GM13977 (cell line): ENCODE measurements at regions not wholly inside any gene's neighbourhood (a gene's known extent, or its start where the extent isn't known, plus 50 kb on each side); places are given as distances from the start of the nearest gene placed in this dataset.
"Not testable (repeated sequence)": the region's sequence is repeated elsewhere in the genome, so short reads cannot be mapped to it uniquely, and the experiment has no call there.

Experiments
- DNase-seq: peaks from one replicate; pipeline ENCODE4 v3.0.0; 2012; ENCODE audit warnings: low spot score
- in situ Hi-C: fragments of 300-500 bp; cut with MboI; formaldehyde crosslinking; loops from one replicate; pipeline ENCODE4 v1.12.0; 2022; ENCODE audit warnings: low sequenced_read_pairs, low pct_unique_long_range_greater_than_20kb, mixed read lengths, inconsistent platforms; ENCODE audit not compliant: unreplicated experiment
- TF ChIP-seq, protein P1 (sequence below): IDR thresholded peaks from 2 replicates; pipeline ENCODE4 v1.5.1; 2012; ENCODE audit warnings: mild to moderate bottlenecking, control low read depth; ENCODE audit not compliant: insufficient read depth; ENCODE audit errors: extremely low read depth, missing control alignments

DNA sequence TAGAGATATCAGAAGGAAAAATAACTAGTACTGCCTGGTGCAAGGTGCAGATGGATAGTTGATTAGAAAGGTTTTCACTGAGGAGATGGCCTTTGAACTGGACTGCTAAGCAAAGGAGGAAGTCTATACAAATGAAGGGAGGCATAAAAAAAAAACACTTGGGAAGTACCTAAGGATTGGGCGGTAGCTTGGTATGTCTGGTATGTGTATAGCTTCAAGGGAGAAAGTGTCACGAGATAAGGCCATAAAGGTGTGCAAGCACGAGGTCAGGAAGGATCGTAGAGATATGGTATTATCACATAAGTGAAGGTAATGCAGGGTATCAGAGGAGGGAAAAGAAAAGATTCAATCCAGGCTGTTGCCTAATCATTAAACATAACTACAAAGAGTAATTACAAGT is 517.2 kb upstream of the TSPY4 start:
- no peak for DNase-seq
- TF ChIP-seq, protein P1, sequence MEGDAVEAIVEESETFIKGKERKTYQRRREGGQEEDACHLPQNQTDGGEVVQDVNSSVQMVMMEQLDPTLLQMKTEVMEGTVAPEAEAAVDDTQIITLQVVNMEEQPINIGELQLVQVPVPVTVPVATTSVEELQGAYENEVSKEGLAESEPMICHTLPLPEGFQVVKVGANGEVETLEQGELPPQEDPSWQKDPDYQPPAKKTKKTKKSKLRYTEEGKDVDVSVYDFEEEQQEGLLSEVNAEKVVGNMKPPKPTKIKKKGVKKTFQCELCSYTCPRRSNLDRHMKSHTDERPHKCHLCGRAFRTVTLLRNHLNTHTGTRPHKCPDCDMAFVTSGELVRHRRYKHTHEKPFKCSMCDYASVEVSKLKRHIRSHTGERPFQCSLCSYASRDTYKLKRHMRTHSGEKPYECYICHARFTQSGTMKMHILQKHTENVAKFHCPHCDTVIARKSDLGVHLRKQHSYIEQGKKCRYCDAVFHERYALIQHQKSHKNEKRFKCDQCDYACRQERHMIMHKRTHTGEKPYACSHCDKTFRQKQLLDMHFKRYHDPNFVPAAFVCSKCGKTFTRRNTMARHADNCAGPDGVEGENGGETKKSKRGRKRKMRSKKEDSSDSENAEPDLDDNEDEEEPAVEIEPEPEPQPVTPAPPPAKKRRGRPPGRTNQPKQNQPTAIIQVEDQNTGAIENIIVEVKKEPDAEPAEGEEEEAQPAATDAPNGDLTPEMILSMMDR, result no peak
- in situ Hi-C loops, result no loop called here

DNA sequence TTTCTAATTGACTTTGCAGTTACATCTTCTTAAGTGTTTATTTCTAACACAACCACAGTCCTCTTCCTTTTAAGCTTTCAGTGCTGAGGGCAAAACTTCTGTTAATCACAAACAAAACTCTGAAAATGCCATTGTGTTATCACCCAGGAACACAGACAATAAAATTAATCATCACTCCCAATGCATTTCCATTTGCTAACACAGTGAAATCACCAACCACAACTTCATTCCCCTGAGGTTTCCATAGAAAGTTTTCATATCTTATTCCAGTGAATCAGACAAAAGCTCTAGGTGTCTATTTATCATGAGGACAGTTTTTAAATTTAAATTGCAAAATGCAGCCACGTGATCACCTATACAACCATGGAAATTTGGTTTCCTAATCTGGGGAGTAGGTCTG is 516.2 kb upstream of the TSPY4 start:
- TF ChIP-seq, protein P1, result no peak
- in situ Hi-C loops, result no loop called here
- DNase-seq, result no peak

DNA sequence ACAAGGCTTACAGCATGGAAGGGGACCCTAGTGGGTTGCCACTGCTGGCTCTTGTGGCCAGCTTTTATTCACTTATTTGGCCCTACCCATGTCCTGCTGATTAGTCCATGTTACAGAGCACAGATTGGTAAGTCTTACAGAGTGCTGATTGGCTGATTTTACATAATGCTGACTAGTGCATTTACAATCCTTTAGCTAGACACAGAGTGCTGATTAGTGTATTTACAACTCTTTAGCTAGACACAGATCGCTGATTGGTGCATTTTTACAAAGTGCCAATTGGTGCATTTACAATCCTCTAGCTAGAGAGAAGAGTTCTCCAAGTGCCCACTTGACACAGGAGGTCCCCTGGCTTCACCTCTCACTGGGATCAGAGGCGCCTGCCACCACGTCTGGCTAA is 485.0 kb upstream of the TSPY4 start:
- DNase-seq, result no peak
- TF ChIP-seq, protein P1, result no peak
- in situ Hi-C loops, result no loop called here

DNA sequence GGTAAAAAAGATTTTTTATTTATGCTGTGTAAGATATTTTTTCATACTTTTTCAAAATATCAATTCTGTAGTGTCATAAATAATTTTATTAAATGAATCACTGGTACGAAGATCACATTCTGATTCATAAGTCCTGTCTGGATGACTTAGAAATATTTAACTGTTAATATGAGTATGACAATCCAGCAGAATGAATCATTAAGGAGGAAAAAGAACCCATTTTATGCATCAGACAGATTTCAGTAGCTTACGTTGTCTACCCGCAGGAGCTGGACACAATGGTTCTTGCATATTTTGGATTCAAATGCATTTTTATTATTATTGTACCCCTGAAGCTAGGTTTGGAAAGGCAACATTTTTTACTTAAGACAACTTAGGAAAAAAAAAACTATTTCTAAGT is 448.9 kb upstream of the TSPY4 start:
- TF ChIP-seq, protein P1, result no peak
- in situ Hi-C loops, result no loop called here

DNA sequence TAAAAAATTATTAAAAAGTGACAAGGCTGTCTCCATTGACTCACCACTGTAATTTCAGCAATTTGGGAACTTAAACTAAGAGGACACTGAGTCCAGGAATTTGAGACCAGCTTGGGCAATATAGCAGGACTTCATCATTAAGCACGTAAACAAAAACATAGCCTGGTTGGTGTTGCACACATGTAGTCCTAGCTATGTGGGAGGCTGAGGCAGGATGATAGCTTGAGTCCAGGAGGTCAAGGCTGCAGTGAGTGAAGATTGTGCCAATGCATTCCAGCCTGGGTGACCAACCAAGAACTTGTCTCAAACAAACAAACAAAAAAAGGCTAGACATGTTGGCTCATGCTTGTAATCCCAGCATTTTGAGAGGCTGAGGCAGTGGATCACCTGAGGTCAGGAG is 439.4 kb upstream of the TSPY4 start:
- TF ChIP-seq, protein P1, result no peak
- no peak for DNase-seq
- in situ Hi-C loops, result no loop called here

More for the DNA sequence above, 448.9 kb upstream of the TSPY4 start:
- no peak for DNase-seq

DNA sequence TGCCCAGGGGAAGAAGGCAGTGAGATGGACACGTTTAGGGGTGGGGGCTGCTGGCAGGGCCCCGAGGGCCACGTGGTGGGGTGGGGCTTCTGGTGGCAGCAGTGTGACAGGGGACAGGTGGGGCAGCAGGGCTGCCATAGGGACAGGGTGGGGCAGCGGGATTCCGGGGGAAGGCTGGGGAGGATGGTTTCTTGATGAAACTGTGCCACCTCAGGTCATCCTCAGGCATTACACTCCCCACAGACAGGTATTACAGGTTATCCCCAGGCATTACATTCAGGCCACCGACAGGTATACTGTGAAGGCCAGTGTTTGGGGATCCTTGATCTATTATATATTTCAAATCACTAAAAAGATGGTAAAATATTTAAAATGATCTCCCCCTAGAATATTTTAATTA is 432.1 kb upstream of the TSPY4 start:
- in situ Hi-C loops, result no loop called here
- DNase-seq, result no peak
- TF ChIP-seq, protein P1, result no peak

DNA sequence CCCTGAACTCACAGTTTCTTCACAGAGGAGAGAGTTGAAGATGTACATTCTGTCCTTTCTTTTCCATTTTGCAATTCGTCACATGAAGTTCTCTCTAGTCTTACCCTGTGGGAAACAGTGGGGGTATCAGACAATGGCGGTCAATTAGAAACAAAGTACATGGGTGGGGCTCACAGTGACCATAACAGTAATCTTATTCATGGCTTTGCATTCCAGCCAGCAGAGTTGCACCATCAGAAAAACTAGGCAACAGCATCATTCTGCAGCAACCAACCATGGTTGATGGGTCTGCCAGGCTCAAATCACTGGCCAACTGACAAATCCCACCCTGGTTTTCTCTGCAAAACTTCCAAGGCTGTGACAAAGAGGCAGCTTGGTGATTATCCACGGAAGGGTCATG is 414.7 kb upstream of the TSPY4 start:
- DNase-seq, in situ Hi-C loops: not testable (repeated sequence)
